ENCODE measurements at regions not wholly inside any gene's neighbourhood (a gene's known extent, or its start where the extent isn't known, plus 50 kb on each side); places are given as distances from the start of the nearest gene placed in this dataset.
"Not testable (repeated sequence)": the region's sequence is repeated elsewhere in the genome, so short reads cannot be mapped to it uniquely, and the experiment has no call there.

DNA sequence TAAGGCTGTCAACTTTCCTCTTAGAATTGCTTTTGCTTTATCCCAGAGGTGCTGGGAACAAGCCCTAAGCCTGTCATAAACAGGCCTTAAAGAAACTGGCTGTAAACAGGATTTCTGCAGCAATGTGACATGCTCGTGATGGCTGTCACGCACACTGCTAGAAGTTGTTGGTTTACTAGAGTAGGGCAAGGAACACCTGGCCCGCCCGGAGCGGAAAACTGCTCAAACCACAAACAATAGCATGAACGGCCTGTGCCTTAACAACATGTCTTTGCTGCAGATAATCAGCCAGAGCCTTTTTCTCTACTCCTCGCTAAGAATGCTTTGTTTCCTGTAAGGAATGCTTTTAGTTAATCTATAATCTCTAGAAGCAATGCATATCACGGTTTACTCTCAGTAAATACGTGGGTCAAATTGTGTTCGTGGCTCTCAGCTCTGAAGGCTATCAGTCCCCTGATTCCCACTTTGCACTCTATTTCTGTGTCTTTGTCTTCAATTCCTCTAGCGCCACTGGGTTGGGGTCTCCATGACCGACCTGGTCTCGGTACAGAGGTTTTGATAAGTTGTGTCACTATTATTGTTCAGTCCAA lies 318.3 kb downstream of the GLUD2 start:
- no peaks in the 10 kb centered on the region for H3K27me3 Mint-ChIP-seq (ENCODE audit: low read depth)
- no peak for DNase-seq (ENCODE audit: low spot score)
- H3K4me3 Mint-ChIP-seq (ENCODE audit: unreplicated experiment) = no peak overlapping the region
- H3K9me3 Mint-ChIP-seq (ENCODE audit: low read depth) = peaks cover 29% of the 10 kb centered on the region
- H3K27ac Mint-ChIP-seq (ENCODE audit: unreplicated experiment) = no peak overlapping the region
- no peaks in the 10 kb centered on the region for H3K36me3 Mint-ChIP-seq (ENCODE audit: low read depth)
- H3K4me1 Mint-ChIP-seq (ENCODE audit: low read depth) = no peaks in the 10 kb centered on the region
- TF ChIP-seq, protein P1, sequence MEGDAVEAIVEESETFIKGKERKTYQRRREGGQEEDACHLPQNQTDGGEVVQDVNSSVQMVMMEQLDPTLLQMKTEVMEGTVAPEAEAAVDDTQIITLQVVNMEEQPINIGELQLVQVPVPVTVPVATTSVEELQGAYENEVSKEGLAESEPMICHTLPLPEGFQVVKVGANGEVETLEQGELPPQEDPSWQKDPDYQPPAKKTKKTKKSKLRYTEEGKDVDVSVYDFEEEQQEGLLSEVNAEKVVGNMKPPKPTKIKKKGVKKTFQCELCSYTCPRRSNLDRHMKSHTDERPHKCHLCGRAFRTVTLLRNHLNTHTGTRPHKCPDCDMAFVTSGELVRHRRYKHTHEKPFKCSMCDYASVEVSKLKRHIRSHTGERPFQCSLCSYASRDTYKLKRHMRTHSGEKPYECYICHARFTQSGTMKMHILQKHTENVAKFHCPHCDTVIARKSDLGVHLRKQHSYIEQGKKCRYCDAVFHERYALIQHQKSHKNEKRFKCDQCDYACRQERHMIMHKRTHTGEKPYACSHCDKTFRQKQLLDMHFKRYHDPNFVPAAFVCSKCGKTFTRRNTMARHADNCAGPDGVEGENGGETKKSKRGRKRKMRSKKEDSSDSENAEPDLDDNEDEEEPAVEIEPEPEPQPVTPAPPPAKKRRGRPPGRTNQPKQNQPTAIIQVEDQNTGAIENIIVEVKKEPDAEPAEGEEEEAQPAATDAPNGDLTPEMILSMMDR (IDR thresholded peaks at IDR 0.05) = no peak

- no peak for DNase-seq (ENCODE audit: low spot score)
- H3K4me1 Mint-ChIP-seq (ENCODE audit: low read depth) = no peaks in the 10 kb centered on the region
- no peak overlapping the region for H3K4me3 Mint-ChIP-seq (ENCODE audit: unreplicated experiment)
- H3K9me3 Mint-ChIP-seq (ENCODE audit: low read depth) = peaks cover 8% of the 10 kb centered on the region
- H3K27ac Mint-ChIP-seq (ENCODE audit: unreplicated experiment) = no peak overlapping the region
- no peaks in the 10 kb centered on the region for H3K36me3 Mint-ChIP-seq (ENCODE audit: low read depth)
- TF ChIP-seq, protein P1 (IDR thresholded peaks at IDR 0.05) = no peak
- H3K27me3 Mint-ChIP-seq (ENCODE audit: low read depth) = no peaks in the 10 kb centered on the region
Measured at GRCh38 chrX:121374471-121374870, 327.1 kb downstream of the GLUD2 start.

GRCh38 chrX:121381915-121382314 lies 334.5 kb downstream of the GLUD2 start:
- not testable (repeated sequence) for H3K36me3 Mint-ChIP-seq (ENCODE audit: low read depth); H3K4me3 Mint-ChIP-seq (ENCODE audit: unreplicated experiment); DNase-seq (ENCODE audit: low spot score); H3K4me1 Mint-ChIP-seq (ENCODE audit: low read depth); H3K27me3 Mint-ChIP-seq (ENCODE audit: low read depth); H3K27ac Mint-ChIP-seq (ENCODE audit: unreplicated experiment)
- H3K9me3 Mint-ChIP-seq (ENCODE audit: low read depth) = peaks cover 17% of the 10 kb centered on the region

DNA sequence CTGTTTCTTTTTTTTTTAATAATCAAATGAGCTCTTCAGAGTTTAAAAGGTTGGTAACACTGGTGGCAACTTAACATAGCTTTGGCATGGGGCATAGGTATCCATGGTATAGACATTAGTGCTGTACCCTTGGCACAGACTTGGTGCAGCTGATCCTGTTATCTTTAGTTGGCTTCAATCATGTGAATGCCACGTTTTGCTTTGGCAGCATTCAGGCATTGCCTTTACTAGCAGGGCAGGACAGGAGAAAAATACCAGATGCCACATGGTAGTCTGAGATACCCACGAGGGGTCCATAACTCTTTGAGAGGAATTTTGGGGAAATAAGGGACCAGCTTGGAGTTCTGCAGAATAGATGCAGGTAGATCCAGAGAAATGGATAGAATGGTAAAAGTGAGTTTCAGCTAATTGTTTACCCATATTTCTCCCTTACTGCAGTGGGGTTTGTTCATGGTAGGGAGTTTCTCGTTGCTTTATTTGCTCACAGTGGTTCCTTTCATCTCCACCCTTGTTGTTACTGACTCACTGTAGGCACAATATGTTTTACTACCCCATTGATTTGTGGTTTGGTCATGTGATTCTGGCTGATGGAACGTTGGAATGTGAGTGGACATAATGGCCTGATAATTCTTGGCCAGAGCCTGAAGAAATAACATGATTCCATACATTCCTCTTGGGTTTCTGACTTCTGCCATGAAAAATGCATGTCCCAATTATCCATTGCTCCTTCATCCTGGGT lies 342.7 kb downstream of the GLUD2 start:
- TF ChIP-seq, protein P1 (IDR thresholded peaks at IDR 0.05) = no peak
- no peaks in the 10 kb centered on the region for H3K36me3 Mint-ChIP-seq (ENCODE audit: low read depth)
- peaks cover 7% of the 10 kb centered on the region for H3K9me3 Mint-ChIP-seq (ENCODE audit: low read depth)
- H3K27me3 Mint-ChIP-seq (ENCODE audit: low read depth) = no peaks in the 10 kb centered on the region
- no peaks in the 10 kb centered on the region for H3K4me1 Mint-ChIP-seq (ENCODE audit: low read depth)
- no peak overlapping the region for H3K4me3 Mint-ChIP-seq (ENCODE audit: unreplicated experiment)
- no peak for DNase-seq (ENCODE audit: low spot score)
- H3K27ac Mint-ChIP-seq (ENCODE audit: unreplicated experiment) = no peak overlapping the region

DNA sequence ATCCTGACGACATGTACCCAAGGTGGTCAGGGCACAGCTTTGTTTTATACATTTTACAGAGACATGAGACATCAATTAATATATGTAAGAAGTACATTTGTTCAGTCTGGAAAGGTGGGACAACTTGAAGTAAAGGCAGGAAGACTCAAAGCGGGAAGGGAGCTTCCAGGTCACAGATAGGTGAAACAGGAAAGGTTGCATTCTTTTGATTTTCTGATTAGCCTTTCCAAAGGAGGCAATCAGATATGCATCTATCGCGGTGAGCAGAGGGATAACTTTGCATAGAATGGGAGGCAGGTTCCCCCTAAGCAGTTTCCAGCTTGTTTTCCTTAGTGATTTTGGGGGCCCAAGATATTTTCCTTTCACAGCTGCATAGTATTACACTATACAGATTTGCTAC lies 358.4 kb downstream of the GLUD2 start:
- H3K4me3 Mint-ChIP-seq (ENCODE audit: unreplicated experiment) = no peak overlapping the region

More for the DNA sequence above, 358.4 kb downstream of the GLUD2 start:
- Mint-ChIP-seq H3K36me3 (ENCODE audit: low read depth) (no peaks in the 10 kb centered on the region), H3K27ac (ENCODE audit: unreplicated experiment) (no peak overlapping the region), H3K9me3 (ENCODE audit: low read depth) (peaks cover 10% of the 10 kb centered on the region), H3K4me1 (ENCODE audit: low read depth) (no peaks in the 10 kb centered on the region), H3K27me3 (ENCODE audit: low read depth) (no peaks in the 10 kb centered on the region)
- TF ChIP-seq, protein P1 (IDR thresholded peaks at IDR 0.05) = no peak
- DNase-seq (ENCODE audit: low spot score) = no peak
